ENCODE measurements at regions not wholly inside any gene's neighbourhood (a gene's known extent, or its start where the extent isn't known, plus 50 kb on each side); places are given as distances from the start of the nearest gene placed in this dataset.

- TF ChIP-seq, protein P1, sequence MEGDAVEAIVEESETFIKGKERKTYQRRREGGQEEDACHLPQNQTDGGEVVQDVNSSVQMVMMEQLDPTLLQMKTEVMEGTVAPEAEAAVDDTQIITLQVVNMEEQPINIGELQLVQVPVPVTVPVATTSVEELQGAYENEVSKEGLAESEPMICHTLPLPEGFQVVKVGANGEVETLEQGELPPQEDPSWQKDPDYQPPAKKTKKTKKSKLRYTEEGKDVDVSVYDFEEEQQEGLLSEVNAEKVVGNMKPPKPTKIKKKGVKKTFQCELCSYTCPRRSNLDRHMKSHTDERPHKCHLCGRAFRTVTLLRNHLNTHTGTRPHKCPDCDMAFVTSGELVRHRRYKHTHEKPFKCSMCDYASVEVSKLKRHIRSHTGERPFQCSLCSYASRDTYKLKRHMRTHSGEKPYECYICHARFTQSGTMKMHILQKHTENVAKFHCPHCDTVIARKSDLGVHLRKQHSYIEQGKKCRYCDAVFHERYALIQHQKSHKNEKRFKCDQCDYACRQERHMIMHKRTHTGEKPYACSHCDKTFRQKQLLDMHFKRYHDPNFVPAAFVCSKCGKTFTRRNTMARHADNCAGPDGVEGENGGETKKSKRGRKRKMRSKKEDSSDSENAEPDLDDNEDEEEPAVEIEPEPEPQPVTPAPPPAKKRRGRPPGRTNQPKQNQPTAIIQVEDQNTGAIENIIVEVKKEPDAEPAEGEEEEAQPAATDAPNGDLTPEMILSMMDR (conservative IDR thresholded peaks at IDR 0.05), result no peak
- no peak for TF ChIP-seq ZFX (IDR thresholded peaks at IDR 0.05)
These were observed 583.6 kb downstream of the CCDC171 start for GRCh38 chr9:16136451-16136850.
